Right kidney (tissue), 1 donor: ENCODE measurements at regions not wholly inside any gene's neighbourhood (a gene's known extent, or its start where the extent isn't known, plus 50 kb on each side); places are given as distances from the start of the nearest gene placed in this dataset.

ENCODE experiments used
- DNase-seq: peaks from one replicate; pipeline ENCODE4 v3.0.0-alpha.2; 2016

DNA sequence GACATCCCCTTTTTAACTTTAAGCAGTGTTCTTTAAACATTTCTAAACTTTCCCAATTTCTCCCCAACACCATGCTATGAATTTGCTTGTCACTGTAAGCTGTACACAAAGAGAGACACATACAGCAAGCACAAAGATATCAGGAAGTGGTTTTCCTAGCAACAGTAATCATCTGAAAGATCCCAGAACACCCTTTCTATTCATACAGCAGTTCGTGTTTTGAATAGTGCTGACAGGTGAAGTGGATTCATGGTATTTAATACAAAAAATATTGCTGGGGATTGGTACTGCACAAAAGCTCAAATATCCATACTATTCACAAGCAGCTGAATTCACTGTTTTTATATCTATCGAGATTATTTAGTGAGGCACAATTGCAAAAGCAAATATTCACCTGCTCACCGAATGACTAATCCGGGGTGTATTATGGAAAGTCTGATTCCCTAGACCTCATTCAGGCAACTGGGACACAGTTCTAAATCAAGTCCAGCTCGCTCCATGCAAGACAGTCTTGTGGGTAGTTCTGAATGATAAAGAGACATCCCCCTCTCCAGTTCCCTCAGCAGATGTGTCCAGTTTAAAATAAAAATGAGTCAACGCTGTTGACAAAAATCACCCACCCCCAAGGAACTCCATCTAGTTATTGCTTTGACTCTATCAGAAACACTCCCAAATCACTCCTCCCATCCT is 107.1 kb upstream of the TSHZ2 start:
- no peak for DNase-seq

GRCh38 chr20:52859156-52859876 is 112.8 kb upstream of the TSHZ2 start:
- no peak for DNase-seq

DNA sequence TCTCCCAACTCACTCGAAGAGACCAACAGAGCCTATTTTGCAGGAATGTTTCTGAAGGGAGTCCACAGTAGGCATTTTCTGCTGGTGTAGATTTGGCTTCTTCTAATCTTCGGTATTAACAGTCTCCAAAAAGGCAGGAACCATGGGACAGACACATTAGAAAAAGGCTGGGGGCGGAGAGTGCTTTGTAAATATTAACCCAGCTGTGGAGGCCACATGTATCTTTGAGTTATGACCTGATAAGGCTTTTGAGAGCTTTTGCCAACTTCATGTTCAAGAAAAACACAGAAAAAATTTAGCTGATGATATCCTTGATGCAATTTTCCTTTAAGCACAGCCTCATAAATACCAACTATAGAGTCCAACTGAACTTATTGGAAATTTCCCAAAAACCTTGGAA is 119.4 kb upstream of the TSHZ2 start:
- DNase-seq: no peak

DNA sequence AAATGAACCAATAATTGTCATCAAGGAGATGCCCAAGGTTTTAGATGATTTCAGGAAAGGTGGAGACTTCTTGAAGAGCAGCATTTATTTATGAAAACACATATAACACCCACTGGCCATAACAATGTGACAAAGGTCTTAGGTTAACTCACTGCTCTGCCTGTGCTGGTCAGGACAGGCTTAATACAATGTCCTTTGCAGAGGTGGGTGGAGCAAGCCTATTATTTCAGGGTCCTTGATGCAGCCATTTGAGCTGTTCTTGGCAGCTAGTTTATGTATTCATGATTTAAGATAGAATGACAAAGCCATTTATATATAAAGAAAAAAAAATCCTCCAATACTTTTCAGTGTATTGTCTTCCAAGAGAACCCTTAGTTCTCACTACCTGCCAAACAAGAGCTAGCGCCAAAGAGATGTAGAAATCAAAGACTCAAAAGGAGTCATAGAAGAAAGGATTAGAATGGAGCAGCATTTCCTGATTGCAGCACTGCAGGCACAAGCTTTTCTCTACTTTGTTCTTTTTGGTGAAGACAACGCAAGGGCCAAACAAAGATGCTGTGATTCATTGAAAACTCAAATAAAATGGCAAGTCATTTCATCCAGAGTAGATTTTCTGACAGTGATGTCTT is 124.3 kb upstream of the TSHZ2 start:
- DNase-seq: no peak

DNA sequence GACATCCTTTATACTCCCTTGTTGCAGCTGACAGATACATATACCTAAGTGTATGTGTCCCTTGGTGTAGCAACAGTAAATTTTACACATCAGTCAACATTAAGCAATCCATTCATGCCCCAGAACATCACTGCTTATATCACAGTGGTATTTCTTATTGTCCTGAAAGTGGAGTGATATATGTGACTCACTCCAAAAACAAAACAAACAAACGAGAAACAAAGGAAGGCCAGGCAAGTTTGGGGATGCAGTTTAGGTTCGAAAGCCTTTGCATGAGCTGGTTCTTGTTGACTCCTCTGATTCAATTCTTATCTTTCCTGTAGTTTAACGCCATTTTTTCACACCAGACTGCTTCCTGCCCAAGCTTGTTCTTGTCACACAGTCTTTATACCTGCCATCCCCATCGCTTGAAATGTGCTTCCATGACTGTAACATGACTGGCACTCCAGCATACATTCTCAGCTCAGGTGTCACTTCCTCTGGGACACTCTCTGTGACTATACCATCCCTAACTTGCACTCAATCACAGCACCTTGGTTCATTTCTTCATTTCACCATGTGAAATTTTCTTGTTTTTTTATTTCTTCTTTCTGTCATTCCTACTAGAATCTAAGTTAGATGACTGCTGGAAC is 125.0 kb upstream of the TSHZ2 start:
- DNase-seq: no peak

DNA sequence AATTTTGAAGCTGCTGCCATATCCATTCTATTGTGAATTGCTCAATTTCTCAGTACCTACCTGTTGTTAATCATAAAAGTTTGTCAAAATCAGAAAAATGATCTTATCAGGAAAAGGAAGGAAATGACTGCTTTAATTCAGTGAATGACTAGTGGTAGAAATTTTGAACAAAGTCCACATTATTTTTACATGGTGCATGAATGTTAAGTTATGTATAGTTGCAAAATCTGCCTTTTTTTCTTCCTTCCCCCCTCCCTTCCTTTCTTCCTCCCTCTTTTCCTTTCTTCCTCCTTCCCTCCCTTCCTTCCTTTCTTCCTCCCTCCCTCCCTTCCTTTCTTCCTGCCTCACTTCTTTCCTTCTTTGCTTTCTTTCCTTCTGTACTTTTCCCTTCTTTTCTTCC is 127.1 kb upstream of the TSHZ2 start:
- no peak for DNase-seq

- no peak for DNase-seq
Measured at GRCh38 chr20:52843425-52843824, 128.7 kb upstream of the TSHZ2 start.

DNA sequence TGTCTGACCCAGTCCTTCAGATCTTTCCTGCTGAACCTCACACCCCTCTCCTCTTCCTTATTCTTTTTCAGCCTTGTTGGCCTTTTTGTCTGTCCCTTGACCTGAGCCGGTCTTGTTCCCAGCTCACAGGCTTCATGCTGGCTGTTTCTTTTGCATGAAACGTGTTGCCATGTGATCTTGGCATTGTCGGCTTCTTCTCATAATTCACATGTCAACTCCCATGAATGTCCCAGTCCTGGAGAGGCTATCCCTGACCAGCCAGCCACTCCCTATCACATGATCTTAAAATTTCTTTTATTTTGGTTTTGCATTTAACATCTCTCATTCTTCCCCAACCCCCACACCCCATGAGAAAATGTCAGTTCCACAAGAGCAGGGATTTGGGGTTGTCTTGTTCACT is 131.2 kb upstream of the TSHZ2 start:
- DNase-seq: no peak

DNA sequence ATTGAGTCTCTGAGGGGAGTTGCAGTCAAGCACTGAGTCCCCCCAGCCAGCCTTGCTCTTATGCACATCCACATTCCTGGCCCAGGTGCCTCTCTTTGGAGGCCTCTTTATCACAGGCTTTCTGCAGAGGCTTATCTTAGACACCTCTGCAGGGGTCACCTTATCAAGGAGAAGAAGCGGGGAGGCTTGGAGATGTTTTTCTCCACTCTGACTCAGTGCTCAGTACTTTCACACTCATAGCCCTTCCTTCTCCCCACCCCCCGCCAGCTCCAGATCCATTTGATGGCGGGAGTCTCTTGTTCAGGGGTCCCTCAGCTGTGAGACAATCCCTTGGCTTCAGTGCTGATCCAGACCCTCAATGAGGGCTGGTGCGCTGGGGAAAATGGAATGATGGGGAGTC is 132.1 kb upstream of the TSHZ2 start:
- DNase-seq: no peak

GRCh38 chr20:52838510-52839241 is 133.5 kb upstream of the TSHZ2 start:
- no peak for DNase-seq

DNA sequence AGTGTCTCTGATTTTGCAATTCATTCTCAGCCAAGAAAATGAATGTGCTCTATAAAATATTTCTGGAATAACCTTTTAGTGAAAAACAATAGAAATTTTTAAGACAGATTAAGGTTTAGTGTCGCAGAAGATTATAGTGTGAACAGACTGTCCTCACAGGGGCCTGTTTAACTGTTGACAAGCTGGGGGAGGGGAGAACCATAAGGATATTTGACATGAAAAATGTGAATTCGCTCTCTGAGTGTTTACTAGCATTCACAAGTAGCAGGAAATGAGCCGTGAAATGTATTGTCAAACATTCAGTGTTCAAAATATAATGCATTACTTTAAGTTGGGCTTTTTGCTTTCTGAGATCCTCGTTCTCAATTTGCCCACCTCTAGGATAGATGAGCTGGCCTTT is 134.8 kb upstream of the TSHZ2 start:
- no peak for DNase-seq

DNA sequence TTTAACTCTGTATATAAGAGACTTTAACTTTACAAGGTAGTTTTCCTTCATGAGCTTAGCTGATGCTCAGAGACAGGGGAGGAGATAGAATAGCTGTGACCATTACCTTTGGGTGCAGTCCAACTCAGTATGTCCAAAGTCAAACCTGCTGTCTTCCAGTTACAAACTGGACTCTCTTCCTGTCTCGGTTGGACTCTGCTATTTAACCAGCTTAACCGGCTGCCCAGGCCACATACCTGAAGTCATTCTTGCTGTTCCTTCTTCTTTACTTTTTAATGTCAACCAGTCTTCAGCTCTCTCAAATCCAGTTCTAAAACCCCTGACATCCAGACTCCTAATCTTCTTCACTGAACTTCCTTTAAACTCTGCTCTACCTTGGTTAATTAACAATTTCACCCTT is 138.3 kb upstream of the TSHZ2 start:
- no peak for DNase-seq

DNA sequence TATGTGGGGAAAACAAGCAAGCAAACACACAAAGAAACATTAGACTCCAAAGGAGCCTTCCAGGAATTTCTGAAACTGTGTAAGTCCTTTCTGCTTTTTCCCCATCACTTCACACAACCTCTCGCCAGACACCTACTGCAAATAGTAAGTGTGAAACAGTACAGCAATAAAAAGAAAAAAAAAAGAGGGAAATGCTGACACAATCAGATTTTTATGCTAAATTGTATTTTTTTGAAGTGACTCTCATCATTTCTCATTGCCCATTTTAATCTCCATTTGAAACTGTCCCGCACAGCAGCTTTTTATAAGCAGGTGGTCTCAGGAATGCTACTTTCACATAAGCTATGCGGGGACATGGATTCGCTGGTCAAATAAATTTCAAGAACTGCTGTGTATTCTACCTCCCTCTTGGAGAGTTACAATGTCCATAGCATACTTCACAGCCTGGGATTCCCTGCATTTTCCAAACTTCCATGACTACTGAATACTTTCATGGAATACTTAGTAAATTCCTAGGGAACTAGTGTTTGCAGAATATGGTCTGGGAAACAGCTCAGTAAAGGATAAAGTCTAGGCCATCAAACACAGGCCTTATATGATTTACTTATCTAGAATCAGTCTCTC is 139.9 kb upstream of the TSHZ2 start:
- DNase-seq: no peak

- DNase-seq: no peak
Measured at GRCh38 chr20:52830598-52830997, 141.6 kb upstream of the TSHZ2 start.

- DNase-seq: no peak
Measured at GRCh38 chr20:52829111-52829510, 143.0 kb upstream of the TSHZ2 start.

- DNase-seq: no peak
Measured at GRCh38 chr20:52828199-52828598, 144.0 kb upstream of the TSHZ2 start.

DNA sequence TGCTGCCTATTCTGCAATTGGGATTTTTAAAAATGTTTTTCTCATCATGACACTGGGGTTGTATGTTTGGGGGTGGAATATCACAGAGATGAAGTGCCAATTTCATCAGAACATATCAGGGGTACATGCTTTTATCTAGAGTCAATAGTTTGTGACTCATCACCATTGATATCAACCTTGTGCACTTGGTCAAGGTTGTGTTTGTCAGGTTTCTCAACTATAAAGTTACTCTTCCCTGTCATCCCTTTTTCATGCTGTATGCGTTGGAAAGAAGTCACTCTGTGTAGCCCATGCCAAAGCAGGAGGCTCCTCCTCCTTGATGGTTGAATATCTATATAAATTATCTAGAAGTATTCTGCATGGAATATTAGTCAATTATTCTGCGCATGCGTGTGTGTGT is 145.4 kb upstream of the TSHZ2 start:
- no peak for DNase-seq

GRCh38 chr20:52826321-52826720 is 145.8 kb upstream of the TSHZ2 start:
- DNase-seq: no peak

- DNase-seq: no peak
Measured at GRCh38 chr20:52824494-52825216, 147.5 kb upstream of the TSHZ2 start.

DNA sequence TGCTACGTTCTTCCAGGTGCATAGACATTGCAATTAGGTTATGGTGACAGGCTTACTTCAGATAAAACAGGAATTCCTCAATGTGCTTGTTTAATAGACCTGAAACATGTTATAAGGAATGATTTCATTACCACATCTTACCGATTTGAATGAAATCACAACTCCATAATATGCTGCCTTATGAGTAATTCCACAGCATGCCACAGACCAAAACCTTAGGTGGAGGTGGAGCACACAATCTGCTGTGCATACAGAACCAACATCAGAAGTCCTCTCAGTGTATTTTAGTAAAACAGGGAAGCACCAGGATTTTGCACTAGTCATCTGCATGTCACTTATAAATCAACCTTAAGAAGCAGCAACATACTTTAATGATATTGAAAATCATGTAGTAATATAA is 148.9 kb upstream of the TSHZ2 start:
- no peak for DNase-seq

GRCh38 chr20:52820641-52821292 is 151.4 kb upstream of the TSHZ2 start:
- no peak for DNase-seq
